IMR-90 (cell line): ENCODE measurements at regions not wholly inside any gene's neighbourhood (a gene's known extent, or its start where the extent isn't known, plus 50 kb on each side); places are given as distances from the start of the nearest gene placed in this dataset.

Source experiments
- ATAC-seq: fragments of 200-7000 bp; cut with Tn5 transposase; 2 replicates; pipeline ENCODE4 v1.9.1; 2020; ENCODE audit warnings: low read depth, mild to moderate bottlenecking, moderate library complexity
- BruUV-seq: library from RNA; stranded (reverse); fragments of 400-500 nt; replicated peaks from 2 replicates; lab custom pipeline; 2021; lab: Mats Ljungman, UMichigan
- CTCF ChIA-PET: fragments of 300-600 bp; formaldehyde crosslinking; extraction: SDS; loops from one replicate; lab custom pipeline; 2021; ENCODE audit warnings: antibody characterized with exemption; lab: Yijun Ruan, JAX
- POLR2A ChIA-PET: fragments of 300-600 bp; sonication (Branson Sonifier 250); formaldehyde crosslinking; loops from one replicate; lab custom pipeline; 2022; ENCODE audit warnings: antibody characterized with exemption; ENCODE audit not compliant: unreplicated experiment; lab: Charles Lee
- DNase-seq: peaks from one replicate; pipeline ENCODE4 v3.0.0; 2013
- H2AFZ ChIP-seq: replicated peaks from 2 replicates; pipeline ENCODE3; 2013; ENCODE audit warnings: low read length, mild to moderate bottlenecking; ENCODE audit not compliant: poor library complexity
- H2AK5ac ChIP-seq: 2 replicates; pipeline ENCODE4 v1.6.1; 2013; ENCODE audit warnings: low read depth, low read length, inconsistent platforms
- H2AK9ac ChIP-seq: replicated peaks from 2 replicates; pipeline ENCODE3; 2013; ENCODE audit warnings: mild to moderate bottlenecking, low read depth, low read length, moderate library complexity; ENCODE audit not compliant: poor library complexity
- H2BK120ac ChIP-seq: 2 replicates; pipeline ENCODE4 v1.6.1; 2013; ENCODE audit warnings: low read depth, low read length, inconsistent platforms
- H2BK15ac ChIP-seq: 3 replicates; pipeline ENCODE4 v1.6.1; 2013; ENCODE audit warnings: low read depth, low read length, inconsistent platforms
- H2BK20ac ChIP-seq: 2 replicates; pipeline ENCODE4 v1.6.1; 2013; ENCODE audit warnings: low read depth, mild to moderate bottlenecking, inconsistent platforms, low read length, moderate library complexity
- H2BK5ac ChIP-seq: 2 replicates; pipeline ENCODE4 v1.6.1; 2013; ENCODE audit warnings: mild to moderate bottlenecking, low read depth, low read length, inconsistent platforms; ENCODE audit not compliant: poor library complexity, severe bottlenecking
- H3K14ac ChIP-seq: replicated peaks from 2 replicates; pipeline ENCODE4 v1.6.1; 2013; ENCODE audit warnings: low read depth, low read length, inconsistent platforms
- H3K18ac ChIP-seq: 2 replicates; pipeline ENCODE4 v1.6.1; 2013; ENCODE audit warnings: low read depth, low read length, control low read depth
- H3K23ac ChIP-seq: 2 replicates; pipeline ENCODE4 v1.6.1; 2013; ENCODE audit warnings: low read depth, low read length, inconsistent platforms
- H3K27ac ChIP-seq: 2 replicates; pipeline ENCODE4 v1.5.1; 2013; ENCODE audit warnings: mild to moderate bottlenecking, control low read depth, low read length; ENCODE audit not compliant: insufficient read depth
- H3K27me3 ChIP-seq: 2 replicates; pipeline ENCODE4 v1.6.1; 2013; ENCODE audit warnings: low read length; ENCODE audit not compliant: control insufficient read depth, insufficient read depth
- H3K36me3 ChIP-seq: 2 replicates; pipeline ENCODE4 v1.6.1; 2013; ENCODE audit warnings: low read length, mixed read lengths; ENCODE audit not compliant: control insufficient read depth, insufficient read depth
- H3K4ac ChIP-seq: 2 replicates; pipeline ENCODE4 v1.6.1; 2013; ENCODE audit warnings: low read depth, low read length, inconsistent platforms
- H3K4me1 ChIP-seq: 2 replicates; pipeline ENCODE4 v1.6.1; 2013; ENCODE audit warnings: low read length, mixed read lengths; ENCODE audit not compliant: control insufficient read depth, insufficient read depth
- H3K4me2 ChIP-seq: 2 replicates; pipeline ENCODE4 v1.6.1; 2013; ENCODE audit warnings: low read depth, mild to moderate bottlenecking, control low read depth, low read length, moderate library complexity
- H3K4me3 ChIP-seq: 2 replicates; pipeline ENCODE4 v1.5.1; 2013; ENCODE audit warnings: low read depth, mild to moderate bottlenecking, control low read depth, low read length, moderate library complexity; ENCODE audit not compliant: insufficient read depth
- H3K56ac ChIP-seq: 2 replicates; pipeline ENCODE4 v1.6.1; 2013; ENCODE audit warnings: low read length, inconsistent platforms; ENCODE audit not compliant: insufficient read depth; ENCODE audit errors: extremely low read depth
- H3K79me1 ChIP-seq, 2 experiments: 2 replicates each; pipeline ENCODE4 v1.6.1; 2013; ENCODE audit warnings: low read length in 2 of 2, inconsistent platforms in 1 of 2, low read depth in 1 of 2
- H3K9ac ChIP-seq: 2 replicates; pipeline ENCODE4 v1.6.1; 2013; ENCODE audit warnings: low read depth, low read length, control low read depth
- H3K9me1 ChIP-seq: 2 replicates; pipeline ENCODE4 v1.6.1; 2013; ENCODE audit warnings: low read length, inconsistent platforms; ENCODE audit not compliant: insufficient read depth
- H3K9me3 ChIP-seq: 2 replicates; pipeline ENCODE4 v1.6.1; 2013; ENCODE audit warnings: low read length; ENCODE audit not compliant: control insufficient read depth, insufficient read depth
- H4K20me1 ChIP-seq: 2 replicates; pipeline ENCODE4 v1.6.1; 2013; ENCODE audit warnings: low read length, inconsistent platforms; ENCODE audit not compliant: insufficient read depth
- H4K5ac ChIP-seq: 2 replicates; pipeline ENCODE4 v1.6.1; 2013; ENCODE audit warnings: mild to moderate bottlenecking, low read depth, low read length, control low read depth
- H4K8ac ChIP-seq, 2 experiments: 2 replicates each; pipeline ENCODE4 v1.6.1; 2013; ENCODE audit warnings: low read depth in 2 of 2, low read length in 2 of 2, control low read depth in 1 of 2, inconsistent platforms in 1 of 2
- H4K91ac ChIP-seq: 2 replicates; pipeline ENCODE4 v1.6.1; 2013; ENCODE audit warnings: low read depth, low read length, inconsistent platforms; ENCODE audit not compliant: insufficient read depth
- CHD1 ChIP-seq: IDR thresholded peaks from 2 replicates; pipeline ENCODE4 v1.6.1; 2012; ENCODE audit warnings: low read depth, low read length, improper control_type of control experiment
- CTCF ChIP-seq: conservative IDR thresholded peaks from 2 replicates; pipeline ENCODE4 v1.5.1; 2012; ENCODE audit warnings: mild to moderate bottlenecking, low read depth, low read length, improper control_type of control experiment
- ELK1 ChIP-seq: fragments of 150-350 bp; IDR thresholded peaks from 2 replicates; pipeline ENCODE4 v1.6.1; 2016; ENCODE audit warnings: low read depth, mild to moderate bottlenecking, low read length, moderate library complexity, borderline replicate concordance
- FOS ChIP-seq: fragments of 150-350 bp; IDR thresholded peaks from 2 replicates; pipeline ENCODE4 v1.6.1; 2016; ENCODE audit warnings: low read depth, low read length
- MAFK ChIP-seq: IDR thresholded peaks from 2 replicates; pipeline ENCODE4 v1.6.1; 2012; ENCODE audit warnings: low read depth, low read length, improper control_type of control experiment
- MXI1 ChIP-seq: IDR thresholded peaks from 2 replicates; pipeline ENCODE4 v1.6.1; 2012; ENCODE audit warnings: low read depth, mild to moderate bottlenecking, low read length, moderate library complexity, borderline replicate concordance
- NFE2L2 ChIP-seq: fragments of 150-350 bp; IDR thresholded peaks from 2 replicates; pipeline ENCODE4 v1.6.1; 2016; ENCODE audit warnings: low read depth, mild to moderate bottlenecking, low read length
- POLR2A ChIP-seq: IDR thresholded peaks from 2 replicates; pipeline ENCODE4 v1.6.1; 2012; ENCODE audit warnings: mild to moderate bottlenecking, low read depth, low read length
- SMC3 ChIP-seq: fragments of 150-350 bp; IDR thresholded peaks from 2 replicates; pipeline ENCODE4 v1.6.1; 2016; ENCODE audit warnings: low read depth, mild to moderate bottlenecking, antibody characterized with exemption, low read length, moderate library complexity
- USF2 ChIP-seq: fragments of 150-350 bp; IDR thresholded peaks from 2 replicates; pipeline ENCODE4 v1.6.1; 2017; ENCODE audit warnings: mild to moderate bottlenecking, antibody characterized with exemption, low read length, low read depth
- WGBS, 2 experiments: methylation state at CpG; one replicate each; pipeline versions ENCODE4 v1.1.5 to v1.1.7; 2013; ENCODE audit warnings: missing lambda C conversion rate in 2 of 2; ENCODE audit not compliant: insufficient read length in 1 of 2; ENCODE audit errors: extremely low coverage in 2 of 2; 5-methylcytosine and 5-hydroxymethylcytosine counted together
- dilution Hi-C: fragments of 300-500 bp; cut with HindIII; formaldehyde crosslinking; loops from one replicate; pipeline ENCODE4 v1.14.3; 2018; ENCODE audit warnings: low sequenced_read_pairs; ENCODE audit not compliant: unreplicated experiment
- in situ Hi-C: fragments of 300-500 bp; cut with MboI; formaldehyde crosslinking; loops from 3 replicates; pipeline ENCODE4 v1.14.3; 2019; ENCODE audit warnings: low sequenced_read_pairs, inconsistent platforms, mixed read lengths
- intact Hi-C: fragments of 100-400 bp; cut with micrococcal nuclease; formaldehyde crosslinking; loops from 2 replicates; pipeline ENCODE4 v1.10.0; 2022

GRCh38 chr1:30505853-30506252 lies 217.5 kb downstream of the MATN1 start:
- H4K5ac ChIP-seq: no peak overlapping the region
- H3K56ac ChIP-seq: no peak overlapping the region
- ChIA-PET POLR2A (no interaction called here), CTCF (no interaction called here)
- no peak overlapping the region for H3K9ac ChIP-seq
- H3K23ac ChIP-seq: no peak overlapping the region
- dilution Hi-C loops: no loop called here
- TF ChIP-seq NFE2L2 (no peak), ELK1 (no peak), MAFK (no peak), POLR2A (no peak), FOS (no peak), CHD1 (no peak), CTCF (no peak), USF2 (no peak), SMC3 (no peak), MXI1 (no peak)
- H3K4ac ChIP-seq: no peak overlapping the region
- no peak overlapping the region for H3K4me3 ChIP-seq
- ATAC-seq: no peak
- no peak overlapping the region for H4K8ac ChIP-seq
- no peaks in the 10 kb centered on the region for H3K9me1 ChIP-seq
- H3K14ac ChIP-seq: no peak overlapping the region
- intact Hi-C loops: no loop called here
- H2AK9ac ChIP-seq: no peak overlapping the region
- H2BK120ac ChIP-seq: no peak overlapping the region
- in situ Hi-C loops: no loop called here
- no peak overlapping the region for H4K91ac ChIP-seq
- no peak overlapping the region for H3K18ac ChIP-seq
- H2AK5ac ChIP-seq: no peak overlapping the region
- no peak overlapping the region for H3K27ac ChIP-seq
- H3K4me1 ChIP-seq: no peaks in the 10 kb centered on the region
- 52% methylated on average over 5 of the region's 7 CpGs; no CpG with 5 or more reads in 1 of the 2 experiments for WGBS, 2 experiments
- H3K79me1 ChIP-seq: no peaks in the 10 kb centered on the region
- no peak for DNase-seq
- no TSS peak for BruUV-seq
- H2BK15ac ChIP-seq: no peak overlapping the region
- H2BK5ac ChIP-seq: no peak overlapping the region
- H2BK20ac ChIP-seq: no peak overlapping the region
- no peaks in the 10 kb centered on the region for H3K36me3 ChIP-seq
- no peaks in the 10 kb centered on the region for H3K9me3 ChIP-seq
- no peaks in the 10 kb centered on the region for H4K20me1 ChIP-seq
- H3K4me2 ChIP-seq: no peak overlapping the region
- H3K27me3 ChIP-seq: no peaks in the 10 kb centered on the region
- no peak overlapping the region for H2AFZ ChIP-seq
